Activated CD4-positive, alpha-beta memory T cell treated with anti-CD3 and anti-CD28 coated beads, Interleukin-2, amount 10 ng/mL, durations not matched to agents 7 days and 5 days (primary cell): ENCODE measurements at regions not wholly inside any gene's neighbourhood (a gene's known extent, or its start where the extent isn't known, plus 50 kb on each side); places are given as distances from the start of the nearest gene placed in this dataset.

ENCODE experiments used
- CTCF ChIA-PET: fragments of 350-600 bp; sonication (Branson Sonifier 250); formaldehyde crosslinking; loops from one replicate; lab custom pipeline; 2021; ENCODE audit warnings: antibody characterized with exemption, inconsistent platforms; lab: Charles Lee
- POLR2A ChIA-PET: fragments of 350-600 bp; sonication (Branson Sonifier 250); formaldehyde crosslinking; loops from one replicate; lab custom pipeline; 2021; ENCODE audit warnings: antibody characterized with exemption; lab: Charles Lee
- DNase-seq: peaks from one replicate; pipeline ENCODE4 v3.0.0-alpha.2; 2020
- H3K27ac Mint-ChIP-seq: one replicate; pipeline ENCODE4 v1.8.0; 2021; ENCODE audit warnings: mild to moderate bottlenecking, mixed read lengths
- H3K27me3 Mint-ChIP-seq: one replicate; pipeline ENCODE4 v1.8.0; 2021; ENCODE audit warnings: mixed read lengths
- H3K36me3 Mint-ChIP-seq: one replicate; pipeline ENCODE4 v1.8.0; 2021; ENCODE audit warnings: low read depth, mixed read lengths
- H3K4me1 Mint-ChIP-seq: one replicate; pipeline ENCODE4 v1.8.0; 2021; ENCODE audit warnings: mixed read lengths
- H3K4me3 Mint-ChIP-seq: one replicate; pipeline ENCODE4 v1.8.0; 2021; ENCODE audit warnings: mild to moderate bottlenecking, mixed read lengths
- H3K9me3 Mint-ChIP-seq: one replicate; pipeline ENCODE4 v1.8.0; 2021; ENCODE audit warnings: mixed read lengths

- Mint-ChIP-seq H3K4me3 (no peak overlapping the region), H3K36me3 (no peaks in the 10 kb centered on the region), H3K27ac (no peak overlapping the region), H3K27me3 (no peaks in the 10 kb centered on the region), H3K4me1 (no peaks in the 10 kb centered on the region), H3K9me3 (peaks cover 7% of the 10 kb centered on the region)
- POLR2A ChIA-PET = no interaction called here
- CTCF ChIA-PET = no interaction called here
- DNase-seq = no peak
Observed at GRCh38 chr3:73804204-73804603, 179.5 kb upstream of the PDZRN3 start.

- Mint-ChIP-seq H3K27ac (no peak overlapping the region), H3K36me3 (no peaks in the 10 kb centered on the region), H3K4me3 (no peak overlapping the region), H3K9me3 (peaks cover 2% of the 10 kb centered on the region), H3K4me1 (no peaks in the 10 kb centered on the region), H3K27me3 (no peaks in the 10 kb centered on the region)
- ChIA-PET POLR2A (no interaction called here), CTCF (no interaction called here)
- no peak for DNase-seq
Observed at GRCh38 chr3:73801444-73801843, 176.7 kb upstream of the PDZRN3 start.

- peaks cover 2% of the 10 kb centered on the region for H3K9me3 Mint-ChIP-seq
- no peak for DNase-seq
- ChIA-PET CTCF (no interaction called here), POLR2A (no interaction called here)
- no peak overlapping the region for H3K4me3 Mint-ChIP-seq
- no peak overlapping the region for H3K27ac Mint-ChIP-seq
- no peaks in the 10 kb centered on the region for H3K4me1 Mint-ChIP-seq
- H3K36me3 Mint-ChIP-seq = no peaks in the 10 kb centered on the region
- H3K27me3 Mint-ChIP-seq = no peaks in the 10 kb centered on the region
Observed at GRCh38 chr3:73797311-73797710, 172.6 kb upstream of the PDZRN3 start.

GRCh38 chr3:73796382-73796781, 171.6 kb upstream of the PDZRN3 start:
- no peaks in the 10 kb centered on the region for H3K36me3 Mint-ChIP-seq
- H3K27ac Mint-ChIP-seq = no peak overlapping the region
- POLR2A ChIA-PET = no interaction called here
- no peak for DNase-seq
- no peak overlapping the region for H3K4me3 Mint-ChIP-seq
- H3K27me3 Mint-ChIP-seq = no peaks in the 10 kb centered on the region
- CTCF ChIA-PET = no interaction called here
- H3K4me1 Mint-ChIP-seq = no peaks in the 10 kb centered on the region
- H3K9me3 Mint-ChIP-seq = peaks cover 2% of the 10 kb centered on the region

- Mint-ChIP-seq H3K4me3 (no peak overlapping the region), H3K4me1 (no peaks in the 10 kb centered on the region), H3K27me3 (no peaks in the 10 kb centered on the region), H3K36me3 (no peaks in the 10 kb centered on the region), H3K27ac (no peak overlapping the region), H3K9me3 (peaks cover 3% of the 10 kb centered on the region)
- CTCF ChIA-PET = interaction anchor here (0.5 kb wide), 1 partner anchor 30 kb away, joined by 3 read pairs; no protein-coding TSS in a partner anchor
- POLR2A ChIA-PET = no interaction called here
- no peak for DNase-seq
Observed at GRCh38 chr3:73791356-73791755, 166.6 kb upstream of the PDZRN3 start.

- no peaks in the 10 kb centered on the region for H3K4me1 Mint-ChIP-seq
- H3K27me3 Mint-ChIP-seq = no peaks in the 10 kb centered on the region
- peaks cover 7% of the 10 kb centered on the region for H3K9me3 Mint-ChIP-seq
- H3K4me3 Mint-ChIP-seq = no peak overlapping the region
- ChIA-PET CTCF (no interaction called here), POLR2A (interaction anchor here (0.8 kb wide), 1 partner anchor 9 kb away, joined by 3 read pairs; no protein-coding TSS in a partner anchor)
- no peak for DNase-seq
- no peaks in the 10 kb centered on the region for H3K36me3 Mint-ChIP-seq
- no peak overlapping the region for H3K27ac Mint-ChIP-seq
Observed at GRCh38 chr3:73789825-73790444, 165.2 kb upstream of the PDZRN3 start.

- Mint-ChIP-seq H3K36me3 (no peaks in the 10 kb centered on the region), H3K4me1 (no peaks in the 10 kb centered on the region), H3K9me3 (peaks cover 9% of the 10 kb centered on the region), H3K27ac (no peak overlapping the region), H3K4me3 (no peak overlapping the region), H3K27me3 (no peaks in the 10 kb centered on the region)
- ChIA-PET POLR2A (no interaction called here), CTCF (no interaction called here)
- no peak for DNase-seq
Observed at GRCh38 chr3:73787620-73788019, 162.9 kb upstream of the PDZRN3 start.

GRCh38 chr3:73786998-73787397, 162.3 kb upstream of the PDZRN3 start:
- Mint-ChIP-seq H3K27ac (no peak overlapping the region), H3K36me3 (no peaks in the 10 kb centered on the region), H3K27me3 (no peaks in the 10 kb centered on the region), H3K9me3 (peaks cover 9% of the 10 kb centered on the region), H3K4me1 (no peaks in the 10 kb centered on the region), H3K4me3 (no peak overlapping the region)
- ChIA-PET CTCF (no interaction called here), POLR2A (no interaction called here)
- DNase-seq = no peak

GRCh38 chr3:73786321-73786807, 161.6 kb upstream of the PDZRN3 start:
- H3K36me3 Mint-ChIP-seq = no peaks in the 10 kb centered on the region
- no peak overlapping the region for H3K4me3 Mint-ChIP-seq
- H3K9me3 Mint-ChIP-seq = peaks cover 11% of the 10 kb centered on the region
- no peak for DNase-seq
- no peaks in the 10 kb centered on the region for H3K27me3 Mint-ChIP-seq
- CTCF ChIA-PET = no interaction called here
- H3K27ac Mint-ChIP-seq = no peak overlapping the region
- H3K4me1 Mint-ChIP-seq = no peaks in the 10 kb centered on the region
- POLR2A ChIA-PET = no interaction called here

GRCh38 chr3:73784686-73785392, 160.1 kb upstream of the PDZRN3 start:
- H3K4me1 Mint-ChIP-seq = no peaks in the 10 kb centered on the region
- peaks cover 14% of the 10 kb centered on the region for H3K9me3 Mint-ChIP-seq
- ChIA-PET CTCF (no interaction called here), POLR2A (no interaction called here)
- no peak for DNase-seq
- H3K27ac Mint-ChIP-seq = no peak overlapping the region
- H3K27me3 Mint-ChIP-seq = no peaks in the 10 kb centered on the region
- no peaks in the 10 kb centered on the region for H3K36me3 Mint-ChIP-seq
- H3K4me3 Mint-ChIP-seq = no peak overlapping the region

- Mint-ChIP-seq H3K9me3 (peaks cover 14% of the 10 kb centered on the region), H3K27ac (no peak overlapping the region), H3K4me3 (no peak overlapping the region), H3K36me3 (no peaks in the 10 kb centered on the region), H3K27me3 (no peaks in the 10 kb centered on the region), H3K4me1 (no peaks in the 10 kb centered on the region)
- ChIA-PET CTCF (no interaction called here), POLR2A (no interaction called here)
- no peak for DNase-seq
Observed at GRCh38 chr3:73783811-73784210, 159.1 kb upstream of the PDZRN3 start.

- ChIA-PET POLR2A (no interaction called here), CTCF (no interaction called here)
- Mint-ChIP-seq H3K4me3 (no peak overlapping the region), H3K27ac (no peak overlapping the region), H3K27me3 (no peaks in the 10 kb centered on the region), H3K36me3 (no peaks in the 10 kb centered on the region), H3K4me1 (no peaks in the 10 kb centered on the region), H3K9me3 (peaks cover 15% of the 10 kb centered on the region)
- no peak for DNase-seq
Observed at GRCh38 chr3:73781541-73781940, 156.8 kb upstream of the PDZRN3 start.

GRCh38 chr3:73774645-73775044, 149.9 kb upstream of the PDZRN3 start:
- H3K4me1 Mint-ChIP-seq = no peaks in the 10 kb centered on the region
- CTCF ChIA-PET = no interaction called here
- H3K36me3 Mint-ChIP-seq = no peaks in the 10 kb centered on the region
- H3K27me3 Mint-ChIP-seq = no peaks in the 10 kb centered on the region
- H3K9me3 Mint-ChIP-seq = peaks cover 3% of the 10 kb centered on the region
- H3K4me3 Mint-ChIP-seq = no peak overlapping the region
- POLR2A ChIA-PET = no interaction called here
- no peak overlapping the region for H3K27ac Mint-ChIP-seq
- DNase-seq = no peak

GRCh38 chr3:73773233-73773632, 148.5 kb upstream of the PDZRN3 start:
- DNase-seq = no peak
- Mint-ChIP-seq H3K4me1 (no peaks in the 10 kb centered on the region), H3K27ac (no peak overlapping the region), H3K9me3 (peaks cover 3% of the 10 kb centered on the region), H3K36me3 (no peaks in the 10 kb centered on the region), H3K4me3 (no peak overlapping the region), H3K27me3 (no peaks in the 10 kb centered on the region)
- ChIA-PET POLR2A (no interaction called here), CTCF (no interaction called here)
